KMS-11 (cell line): ENCODE measurements at regions not wholly inside any gene's neighbourhood (a gene's known extent, or its start where the extent isn't known, plus 50 kb on each side); places are given as distances from the start of the nearest gene placed in this dataset.

Experiments used
- H2AFZ ChIP-seq: fragments of 200-600 bp; sonication (generic); 2 replicates; pipeline ENCODE4 v1.6.1; 2016; ENCODE audit warnings: antibody characterized with exemption, mixed run types, low read depth
- H3K27ac ChIP-seq: fragments of 200-600 bp; sonication (generic); 2 replicates; pipeline ENCODE4 v1.6.1; 2016; ENCODE audit warnings: mild to moderate bottlenecking, mixed run types
- H3K27me3 ChIP-seq: fragments of 200-600 bp; sonication (generic); 2 replicates; pipeline ENCODE4 v1.6.1; 2017; ENCODE audit warnings: mild to moderate bottlenecking, low read depth, mixed run types, moderate library complexity; ENCODE audit not compliant: insufficient read depth
- H3K36me3 ChIP-seq: fragments of 200-600 bp; sonication (generic); 2 replicates; pipeline ENCODE4 v1.6.1; 2017; ENCODE audit warnings: mild to moderate bottlenecking, mixed run types; ENCODE audit not compliant: insufficient read depth
- H3K4me1 ChIP-seq: fragments of 200-600 bp; sonication (generic); 2 replicates; pipeline ENCODE4 v1.6.1; 2016; ENCODE audit warnings: mild to moderate bottlenecking, low read depth, mixed run types; ENCODE audit not compliant: poor library complexity, severe bottlenecking
- H3K4me2 ChIP-seq: fragments of 200-600 bp; sonication (generic); 2 replicates; pipeline ENCODE4 v1.7.0; 2016; ENCODE audit warnings: mild to moderate bottlenecking, mixed run types
- H3K4me3 ChIP-seq: fragments of 200-600 bp; sonication (generic); IDR thresholded peaks from 2 replicates; pipeline ENCODE4 v1.6.1; 2017; ENCODE audit warnings: low read depth, low read length, mixed read lengths; ENCODE audit not compliant: insufficient read depth
- H3K79me2 ChIP-seq: fragments of 200-600 bp; sonication (generic); 2 replicates; pipeline ENCODE4 v1.6.1; 2016; ENCODE audit warnings: low read depth, mixed run types; ENCODE audit not compliant: insufficient read depth
- H3K9ac ChIP-seq: fragments of 200-600 bp; sonication (generic); 2 replicates; pipeline ENCODE4 v1.6.1; 2016; ENCODE audit warnings: mild to moderate bottlenecking, mixed run types
- H4K20me1 ChIP-seq: fragments of 200-600 bp; sonication (generic); 2 replicates; pipeline ENCODE4 v1.6.1; 2016; ENCODE audit warnings: mild to moderate bottlenecking, mixed run types; ENCODE audit not compliant: insufficient read depth
- TF ChIP-seq, protein P1 (sequence below): fragments of 200-600 bp; sonication (generic); conservative IDR thresholded peaks from 2 replicates; pipeline ENCODE4 v1.6.1; 2017; ENCODE audit warnings: low read depth, mild to moderate bottlenecking, antibody characterized with exemption, low read length, moderate library complexity, mixed read lengths

DNA sequence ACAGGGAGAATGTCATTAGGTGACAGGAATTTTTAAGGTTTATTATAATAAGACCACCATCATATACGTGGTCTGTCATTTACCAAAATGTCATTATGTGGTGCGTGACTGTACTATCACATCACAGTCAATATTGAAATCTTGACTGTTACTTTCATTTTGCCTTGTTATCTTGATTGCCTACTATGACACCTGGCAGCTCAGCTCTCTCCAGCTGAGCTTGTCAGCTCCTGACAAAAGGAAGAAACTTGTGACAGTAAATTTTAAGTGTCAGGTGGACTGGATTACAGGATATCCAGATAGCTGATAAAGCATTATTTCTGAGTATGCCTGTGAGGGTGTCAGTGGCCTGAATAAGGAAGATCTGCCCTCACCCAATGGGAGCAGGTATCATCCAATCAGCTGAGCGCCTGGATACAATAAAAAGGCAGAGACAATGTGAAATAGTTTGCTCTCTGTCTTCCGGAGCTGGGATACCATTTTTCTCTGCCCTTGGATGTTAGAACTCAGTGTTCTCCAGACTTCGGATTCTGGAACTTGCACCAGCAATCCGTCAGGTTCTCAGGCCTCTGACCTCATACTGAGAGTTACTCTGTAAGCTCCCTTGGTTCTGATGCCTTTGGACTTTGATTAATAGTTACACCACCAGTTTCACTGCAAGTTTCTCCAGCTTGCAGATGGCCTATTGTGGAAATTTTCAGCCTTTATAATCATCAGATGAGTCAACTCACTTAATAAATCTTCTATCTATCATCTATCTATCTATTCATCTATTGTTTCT lies 1454.7 kb upstream of the IGFBP7 start:
- H4K20me1 ChIP-seq, result no peaks in the 10 kb centered on the region
- TF ChIP-seq, protein P1, sequence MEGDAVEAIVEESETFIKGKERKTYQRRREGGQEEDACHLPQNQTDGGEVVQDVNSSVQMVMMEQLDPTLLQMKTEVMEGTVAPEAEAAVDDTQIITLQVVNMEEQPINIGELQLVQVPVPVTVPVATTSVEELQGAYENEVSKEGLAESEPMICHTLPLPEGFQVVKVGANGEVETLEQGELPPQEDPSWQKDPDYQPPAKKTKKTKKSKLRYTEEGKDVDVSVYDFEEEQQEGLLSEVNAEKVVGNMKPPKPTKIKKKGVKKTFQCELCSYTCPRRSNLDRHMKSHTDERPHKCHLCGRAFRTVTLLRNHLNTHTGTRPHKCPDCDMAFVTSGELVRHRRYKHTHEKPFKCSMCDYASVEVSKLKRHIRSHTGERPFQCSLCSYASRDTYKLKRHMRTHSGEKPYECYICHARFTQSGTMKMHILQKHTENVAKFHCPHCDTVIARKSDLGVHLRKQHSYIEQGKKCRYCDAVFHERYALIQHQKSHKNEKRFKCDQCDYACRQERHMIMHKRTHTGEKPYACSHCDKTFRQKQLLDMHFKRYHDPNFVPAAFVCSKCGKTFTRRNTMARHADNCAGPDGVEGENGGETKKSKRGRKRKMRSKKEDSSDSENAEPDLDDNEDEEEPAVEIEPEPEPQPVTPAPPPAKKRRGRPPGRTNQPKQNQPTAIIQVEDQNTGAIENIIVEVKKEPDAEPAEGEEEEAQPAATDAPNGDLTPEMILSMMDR, result no peak
- no peak overlapping the region for H2AFZ ChIP-seq
- H3K4me2 ChIP-seq, result no peak overlapping the region
- H3K79me2 ChIP-seq, result no peaks in the 10 kb centered on the region
- no peak overlapping the region for H3K4me3 ChIP-seq
- no peaks in the 10 kb centered on the region for H3K36me3 ChIP-seq
- H3K27me3 ChIP-seq, result no peaks in the 10 kb centered on the region
- no peak overlapping the region for H3K27ac ChIP-seq
- no peak overlapping the region for H3K9ac ChIP-seq
- H3K4me1 ChIP-seq, result no peaks in the 10 kb centered on the region

DNA sequence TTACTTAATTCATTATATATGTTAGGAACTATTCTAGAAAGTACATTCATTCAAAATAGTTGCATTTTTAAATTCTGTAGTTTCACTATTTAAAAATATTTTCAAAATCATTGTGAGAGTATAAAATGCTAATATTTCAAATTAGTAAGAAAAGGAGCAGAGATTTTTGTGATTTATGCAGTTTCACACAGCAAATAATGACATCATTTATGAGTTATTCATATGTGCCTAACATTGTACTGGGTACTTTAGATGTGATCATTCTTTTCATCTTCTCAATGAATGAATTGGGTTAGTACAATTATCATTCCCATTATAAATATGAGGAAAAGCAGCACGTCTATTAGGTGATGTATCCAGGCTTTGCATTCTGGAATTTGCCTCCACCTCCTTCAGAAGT lies 1451.0 kb upstream of the IGFBP7 start:
- H3K4me3 ChIP-seq, result no peak overlapping the region
- H3K27me3 ChIP-seq, result no peaks in the 10 kb centered on the region
- no peaks in the 10 kb centered on the region for H3K36me3 ChIP-seq
- no peak overlapping the region for H3K27ac ChIP-seq
- H3K79me2 ChIP-seq, result no peaks in the 10 kb centered on the region
- no peak overlapping the region for H3K9ac ChIP-seq
- no peaks in the 10 kb centered on the region for H3K4me1 ChIP-seq
- H2AFZ ChIP-seq, result no peak overlapping the region
- no peak overlapping the region for H3K4me2 ChIP-seq
- H4K20me1 ChIP-seq, result no peaks in the 10 kb centered on the region
- TF ChIP-seq, protein P1, result no peak

DNA sequence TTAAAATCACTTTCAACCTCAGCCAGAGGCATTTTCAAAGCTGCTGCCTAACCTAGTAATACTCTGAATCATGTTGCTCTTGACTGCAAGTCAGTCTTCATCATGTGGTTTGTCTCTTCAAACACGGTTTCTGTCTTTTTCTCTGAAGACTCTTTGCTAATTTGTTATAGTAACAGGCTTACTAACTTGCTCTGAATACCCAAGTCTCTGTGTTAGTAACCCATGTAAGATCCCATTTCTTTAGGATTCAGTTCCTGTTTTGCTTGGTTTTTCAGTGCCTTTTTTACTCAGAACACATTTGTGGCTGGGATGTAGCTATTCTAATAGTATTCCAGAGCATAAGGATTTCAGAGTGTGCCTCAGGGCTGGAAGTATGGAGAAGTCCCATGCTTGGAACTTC lies 1450.6 kb upstream of the IGFBP7 start:
- Histone ChIP-seq H3K4me2 (no peak overlapping the region), H4K20me1 (no peaks in the 10 kb centered on the region), H2AFZ (no peak overlapping the region), H3K4me1 (no peaks in the 10 kb centered on the region), H3K27ac (no peak overlapping the region), H3K9ac (no peak overlapping the region), H3K4me3 (no peak overlapping the region), H3K79me2 (no peaks in the 10 kb centered on the region), H3K36me3 (no peaks in the 10 kb centered on the region), H3K27me3 (no peaks in the 10 kb centered on the region)
- TF ChIP-seq, protein P1, result no peak

- TF ChIP-seq, protein P1, result no peak
- Histone ChIP-seq H3K27me3 (no peaks in the 10 kb centered on the region), H3K27ac (no peak overlapping the region), H3K4me2 (no peak overlapping the region), H3K4me3 (no peak overlapping the region), H2AFZ (no peak overlapping the region), H3K4me1 (no peaks in the 10 kb centered on the region), H3K9ac (no peak overlapping the region), H4K20me1 (no peaks in the 10 kb centered on the region), H3K79me2 (no peaks in the 10 kb centered on the region), H3K36me3 (no peaks in the 10 kb centered on the region; the same call in 1 of the 2 replicates)
Measured at GRCh38 chr4:58553679-58554078, 1443.5 kb upstream of the IGFBP7 start.
